NCI-H2107 treated with DMSO at 0.1 percent for 48 hours (cell line): ENCODE measurements at regions not wholly inside any gene's neighbourhood (a gene's known extent, or its start where the extent isn't known, plus 50 kb on each side); places are given as distances from the start of the nearest gene placed in this dataset.
A peak's percentile ranks its signal among the peaks of the same experiment; 100 is the strongest.
"Not testable (repeated sequence)": the region's sequence is repeated elsewhere in the genome, so short reads cannot be mapped to it uniquely, and the experiment has no call there.

Source experiments
- DNase-seq: peaks from one replicate; lab custom pipeline; 2025; ENCODE audit not compliant: unreplicated experiment; lab: John Stamatoyannopoulos, UW

DNA sequence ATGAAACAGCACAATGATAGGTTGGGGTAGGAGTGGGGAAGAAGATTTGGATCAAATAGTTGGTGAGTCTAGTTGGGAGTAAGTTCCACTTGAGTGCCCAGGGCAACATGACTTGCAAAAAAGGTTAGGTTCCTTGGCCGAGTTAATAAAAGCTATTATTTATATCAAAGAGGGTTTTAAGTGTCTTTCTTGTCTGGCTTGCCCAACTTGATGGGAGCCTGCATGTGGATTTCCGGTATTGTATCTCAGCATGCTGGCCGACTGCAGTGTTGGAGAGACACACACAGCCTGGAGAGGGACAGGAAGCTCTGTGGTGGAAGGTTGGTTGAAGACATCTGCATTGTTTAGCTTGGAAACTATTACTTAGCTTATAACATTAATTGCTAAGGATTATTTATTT lies 449.5 kb upstream of the TBL1XR1 start:
- DNase-seq = no peak

DNA sequence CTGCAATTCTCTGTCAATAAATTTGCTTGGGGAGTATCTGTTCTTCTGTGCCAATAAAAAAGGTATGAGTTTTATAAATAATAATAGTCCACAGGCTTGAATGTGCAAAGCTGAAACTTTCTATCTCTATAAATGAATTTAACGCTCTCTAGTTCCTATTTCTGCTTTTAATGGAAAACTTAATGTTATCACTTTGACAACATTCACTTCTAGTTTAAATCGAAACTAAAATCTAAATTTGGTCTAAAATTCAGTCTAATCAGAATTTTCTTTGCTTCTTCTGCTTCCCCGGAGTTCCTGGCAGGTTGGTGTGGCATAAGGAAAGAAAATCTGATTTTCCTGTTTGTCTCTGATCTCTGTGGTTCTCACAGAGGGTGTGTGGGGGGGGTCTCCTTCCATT lies 450.1 kb upstream of the TBL1XR1 start:
- no peak for DNase-seq

DNA sequence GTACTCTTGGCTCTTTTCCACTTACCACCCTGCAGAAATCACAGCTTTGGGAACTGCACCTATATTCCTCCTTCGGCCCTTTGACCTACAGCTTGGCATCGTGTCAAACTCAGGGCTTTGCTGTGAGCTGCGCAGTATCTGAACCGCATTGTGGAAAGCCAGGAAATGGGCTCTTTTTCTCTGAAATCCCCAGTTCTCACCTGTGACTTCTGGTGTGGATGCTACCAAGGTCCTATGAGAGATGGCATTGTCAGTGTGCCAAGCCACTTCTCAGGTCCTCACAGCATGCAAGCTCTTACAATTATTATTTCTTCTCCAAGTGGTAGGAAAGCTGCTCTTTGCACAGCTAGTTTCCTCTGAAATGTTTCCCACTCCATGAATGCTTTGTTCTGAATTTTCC lies 450.6 kb upstream of the TBL1XR1 start:
- DNase-seq = peak; percentile 81

DNA sequence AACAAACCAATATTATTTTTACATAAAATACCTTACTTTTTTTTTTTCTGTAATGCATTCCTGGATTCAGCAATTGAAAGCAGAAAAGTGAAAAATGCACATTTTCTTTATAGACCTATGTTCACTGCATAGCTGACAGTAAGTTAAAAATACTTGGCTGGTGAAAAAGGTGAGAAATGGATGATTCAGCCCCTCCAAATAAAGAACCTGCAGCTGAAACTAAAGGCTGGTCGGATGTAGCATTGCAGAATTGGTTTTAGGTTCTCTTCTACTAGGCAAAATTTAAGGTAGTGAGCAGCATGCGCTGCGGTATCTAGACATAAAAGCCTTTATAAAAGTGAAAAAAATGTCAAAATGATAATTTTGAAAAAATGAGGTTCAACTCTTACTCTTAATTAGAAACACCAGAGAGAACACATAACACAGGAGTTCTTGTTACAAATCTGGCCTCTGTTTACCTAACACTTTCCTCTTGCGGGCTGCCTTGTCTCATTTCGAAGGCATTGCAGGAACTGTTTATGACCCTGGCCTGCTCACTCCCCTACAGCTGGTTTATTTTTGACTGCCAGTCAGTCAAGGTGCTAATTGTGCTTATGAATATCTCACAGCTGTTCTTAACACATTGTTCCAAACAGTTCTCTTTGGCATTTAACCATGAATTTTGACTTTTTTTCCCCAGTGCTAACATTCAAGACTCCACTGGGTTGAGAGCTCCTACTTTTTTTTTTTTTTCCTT lies 455.4 kb upstream of the TBL1XR1 start:
- DNase-seq = no peak

DNA sequence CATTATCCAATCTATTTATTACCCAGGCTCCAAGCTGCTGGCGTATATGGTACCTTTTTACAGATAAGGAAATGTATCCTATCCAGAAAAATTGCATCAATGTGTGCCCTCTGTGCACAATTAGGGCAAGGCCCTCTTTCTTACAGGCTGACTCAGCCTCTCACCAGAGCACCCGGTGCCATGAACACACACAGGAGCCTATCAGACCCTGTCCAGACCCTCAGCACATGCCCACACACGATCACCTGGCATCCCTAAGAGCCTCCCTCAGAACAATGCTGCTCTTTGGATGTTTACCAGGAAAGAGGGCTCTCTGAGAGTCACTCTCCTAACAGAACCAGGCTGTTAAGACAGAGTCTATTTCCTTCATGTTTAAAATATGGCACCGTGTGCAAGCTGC lies 460.0 kb upstream of the TBL1XR1 start:
- DNase-seq = peak; percentile 37

DNA sequence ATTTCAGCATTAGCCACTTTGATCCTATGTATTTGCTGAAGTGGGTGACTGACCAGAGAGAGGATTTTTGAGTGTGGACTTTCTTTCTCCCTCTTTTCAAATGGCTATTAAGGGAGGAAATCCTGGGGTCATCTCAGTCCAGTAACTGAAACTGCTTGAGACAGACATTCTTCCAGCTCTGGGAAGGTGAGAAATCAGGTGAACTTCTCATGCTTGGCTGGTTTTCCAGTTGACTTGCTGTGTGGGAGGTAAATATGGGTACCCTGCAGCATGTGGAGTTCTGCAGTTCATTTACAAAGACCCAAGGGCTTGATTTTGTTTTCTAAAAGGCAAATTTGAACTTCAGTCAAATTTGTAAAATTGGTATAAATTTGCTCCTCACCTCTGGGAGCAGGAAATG lies 461.1 kb upstream of the TBL1XR1 start:
- no peak for DNase-seq

DNA sequence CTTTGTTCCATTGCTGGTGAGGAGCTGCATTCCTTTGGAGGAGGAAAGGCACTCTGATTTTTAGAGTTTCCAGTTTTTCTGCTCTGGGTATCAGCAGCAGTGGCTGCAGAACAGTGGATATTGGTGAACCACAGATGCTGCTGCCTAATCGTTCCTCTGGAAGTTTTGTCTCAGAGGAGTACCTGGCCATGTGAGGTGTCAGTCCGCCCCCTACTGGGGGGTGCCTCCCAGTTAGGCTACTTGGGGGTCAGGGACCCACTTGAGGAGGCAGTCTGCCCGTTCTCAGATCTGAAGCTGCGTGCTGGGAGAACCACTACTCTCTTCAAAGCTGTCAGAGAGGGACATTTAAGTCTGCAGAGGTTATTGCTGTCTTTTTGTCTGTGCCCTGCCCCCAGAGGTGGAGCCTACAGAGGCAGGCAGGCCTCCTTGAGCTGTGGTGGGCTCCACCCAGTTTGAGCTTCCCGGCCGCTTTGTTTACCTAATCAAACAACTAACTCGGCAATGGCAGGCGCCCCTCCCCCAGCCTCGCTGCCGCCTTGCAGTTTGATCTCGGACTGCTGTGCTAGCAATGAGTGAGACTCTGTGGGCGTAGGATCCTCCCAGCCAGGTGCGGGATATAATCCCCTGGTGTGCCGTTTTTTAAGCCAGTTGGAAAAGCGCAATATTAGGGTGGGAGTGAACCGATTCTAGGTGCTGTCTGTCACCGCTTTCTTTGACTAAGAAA lies 467.3 kb upstream of the TBL1XR1 start:
- not testable (repeated sequence) for DNase-seq

DNA sequence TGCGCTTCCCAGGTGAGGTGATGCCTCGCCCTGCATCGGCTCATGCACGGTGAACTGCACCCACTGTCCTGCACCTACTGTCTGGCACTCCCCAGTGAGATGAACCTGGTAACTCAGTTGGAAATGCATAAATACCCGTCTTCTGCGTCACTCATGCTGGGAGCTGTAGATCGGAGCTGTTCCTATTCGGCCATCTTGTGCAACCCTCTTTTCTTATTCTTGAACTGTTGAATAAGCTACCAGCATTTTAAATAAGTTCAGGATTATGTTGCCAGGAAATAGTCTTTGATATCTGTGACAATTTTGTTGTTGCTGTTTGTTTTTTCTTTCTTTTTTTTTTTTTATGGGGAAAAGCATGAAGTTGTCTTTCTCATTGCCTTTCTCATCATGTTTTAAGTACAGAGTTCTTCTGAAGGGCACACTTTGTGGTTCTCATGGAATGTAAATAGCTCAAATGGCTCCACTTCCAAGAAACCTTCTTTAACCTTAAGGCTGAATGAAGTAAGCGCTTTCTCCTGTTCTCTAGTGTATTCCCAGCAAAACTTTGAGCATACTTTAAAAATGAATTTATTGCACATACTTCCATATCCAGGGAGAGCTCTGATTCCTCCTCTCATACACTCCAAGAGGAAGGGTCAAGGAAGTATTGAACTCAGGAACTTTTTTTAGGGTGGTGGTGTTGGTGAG lies 468.0 kb upstream of the TBL1XR1 start:
- DNase-seq = no peak

DNA sequence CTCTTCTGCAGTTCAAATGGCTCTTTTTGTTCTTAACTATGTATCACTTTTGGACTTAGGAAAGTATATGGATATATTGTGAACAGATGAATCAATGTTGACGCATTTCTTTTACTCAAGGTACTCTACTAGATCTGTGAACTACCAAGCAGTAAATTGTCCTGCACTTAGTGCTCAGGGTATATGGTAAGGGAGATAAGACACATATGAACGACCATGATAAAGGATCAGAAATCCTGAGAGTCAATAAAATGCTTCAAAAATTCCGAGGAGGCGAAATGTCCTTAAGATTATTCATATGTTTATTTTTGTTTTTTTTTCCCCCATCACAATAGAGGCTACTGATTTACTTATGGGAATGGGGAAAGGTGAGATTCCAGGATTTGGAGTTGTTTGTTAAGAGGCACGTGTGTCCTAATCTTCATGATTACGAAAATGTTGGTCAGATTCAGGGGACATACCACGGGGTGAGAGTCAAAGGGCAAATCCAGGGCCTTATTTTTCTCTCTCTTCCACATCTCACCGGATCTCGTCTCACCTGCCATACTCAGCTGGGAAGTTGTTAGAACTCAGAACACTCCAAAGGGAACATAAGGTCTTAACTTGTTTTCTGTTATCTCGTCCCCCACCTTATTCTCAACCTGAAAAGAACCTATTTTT lies 475.1 kb upstream of the TBL1XR1 start:
- DNase-seq = no peak

DNA sequence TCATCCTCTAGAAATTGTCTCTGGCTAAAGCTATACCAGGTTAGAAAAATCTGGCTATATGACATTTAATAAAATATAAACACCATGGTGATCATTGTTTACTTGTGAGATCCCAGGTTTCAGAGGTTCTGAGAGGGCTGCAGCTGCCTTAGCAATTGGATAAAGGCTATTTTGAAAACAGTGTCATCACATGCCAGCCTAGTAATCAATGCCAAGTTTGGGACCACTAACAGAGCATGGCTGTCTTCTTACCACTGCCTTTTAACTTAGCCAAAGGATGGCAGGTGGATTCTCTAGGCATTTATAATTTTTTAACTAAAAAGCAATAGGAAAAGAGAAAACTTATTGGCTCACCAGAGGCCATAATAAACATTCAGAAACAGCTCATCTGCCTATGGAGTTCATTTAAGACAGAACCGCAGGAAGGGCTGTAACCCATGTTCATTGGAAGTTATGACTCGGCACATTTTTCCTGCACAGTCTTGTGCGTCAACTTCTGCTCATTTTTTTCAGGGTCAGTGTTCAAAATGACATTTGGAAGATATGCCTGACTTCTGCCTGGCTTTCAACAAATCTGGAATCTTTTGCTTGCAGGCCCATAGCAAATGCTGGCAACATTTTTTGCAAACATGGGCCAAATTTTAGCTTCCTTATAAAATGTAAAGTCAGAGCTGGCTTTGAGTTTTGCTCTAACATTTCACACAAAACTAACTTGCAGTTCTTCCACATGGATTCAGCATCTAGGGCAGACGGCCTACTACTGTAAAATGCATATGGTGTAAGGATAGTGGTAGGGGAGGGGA lies 476.0 kb upstream of the TBL1XR1 start:
- DNase-seq = no peak

DNA sequence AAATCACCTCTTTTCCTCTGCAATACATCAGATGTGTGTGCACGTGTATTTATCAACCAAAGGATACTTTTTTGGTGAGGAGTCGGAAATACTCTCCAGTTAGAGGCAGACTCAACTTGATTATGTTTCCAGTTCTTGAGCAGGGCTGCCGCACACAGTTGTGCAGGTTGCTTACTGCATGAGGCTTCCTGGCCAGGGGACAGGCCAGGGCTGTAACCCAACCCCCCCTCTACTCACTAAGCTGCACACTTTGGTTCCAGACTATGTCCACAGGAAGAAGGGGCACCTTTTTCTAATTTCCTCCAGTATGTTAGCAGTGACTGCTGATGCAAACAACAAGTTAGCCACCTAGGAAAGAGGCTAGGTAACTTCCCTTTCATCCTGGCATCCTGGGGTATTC lies 476.9 kb upstream of the TBL1XR1 start:
- no peak for DNase-seq

DNA sequence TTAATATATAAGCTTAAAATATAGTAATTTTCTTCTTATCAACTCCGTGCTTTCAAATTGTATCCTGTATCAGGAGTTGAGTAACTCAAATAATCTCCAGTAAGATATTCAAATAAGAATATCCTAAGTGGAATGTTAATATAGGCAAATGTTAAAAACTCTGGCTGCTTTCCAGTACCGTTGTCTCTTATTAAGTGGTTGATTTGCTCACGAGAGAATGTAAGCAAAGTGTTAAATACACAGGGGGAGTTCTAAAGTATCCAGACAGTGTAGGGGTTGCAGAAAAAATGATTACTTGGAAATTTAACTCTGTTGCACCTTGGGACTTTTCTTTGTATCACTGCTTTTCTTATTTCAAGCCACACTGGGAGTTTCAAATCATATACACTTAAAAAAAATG lies 478.9 kb upstream of the TBL1XR1 start:
- no peak for DNase-seq

DNA sequence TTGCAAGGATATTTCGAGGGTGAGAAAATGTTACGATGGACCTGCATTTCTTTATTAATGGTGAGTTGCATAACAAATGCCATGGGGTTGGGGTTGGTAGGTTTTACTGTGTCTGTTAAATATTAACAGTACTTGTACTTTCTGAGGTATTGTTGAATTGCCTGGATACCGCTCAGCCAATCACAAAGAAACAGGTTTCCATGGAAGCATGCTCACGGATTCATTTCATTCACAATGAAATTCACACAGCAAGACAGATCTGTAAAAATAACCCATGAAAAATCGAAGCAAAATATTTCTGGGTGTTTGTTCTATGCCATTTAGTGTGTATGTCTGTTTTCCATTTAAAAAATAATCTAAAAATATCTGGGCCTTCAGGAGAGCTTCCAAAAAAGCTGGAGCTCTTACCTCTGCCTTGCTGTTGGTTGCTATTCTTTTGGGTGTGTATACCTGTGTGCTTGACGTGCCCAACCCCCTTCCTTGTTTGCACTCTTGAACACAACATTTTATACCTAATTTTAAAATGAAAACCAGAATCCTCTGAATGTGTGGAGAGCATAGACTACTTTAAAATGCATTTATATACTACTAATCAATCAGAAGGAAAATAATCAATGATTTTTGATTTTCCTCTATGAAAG lies 479.8 kb upstream of the TBL1XR1 start:
- DNase-seq = no peak

DNA sequence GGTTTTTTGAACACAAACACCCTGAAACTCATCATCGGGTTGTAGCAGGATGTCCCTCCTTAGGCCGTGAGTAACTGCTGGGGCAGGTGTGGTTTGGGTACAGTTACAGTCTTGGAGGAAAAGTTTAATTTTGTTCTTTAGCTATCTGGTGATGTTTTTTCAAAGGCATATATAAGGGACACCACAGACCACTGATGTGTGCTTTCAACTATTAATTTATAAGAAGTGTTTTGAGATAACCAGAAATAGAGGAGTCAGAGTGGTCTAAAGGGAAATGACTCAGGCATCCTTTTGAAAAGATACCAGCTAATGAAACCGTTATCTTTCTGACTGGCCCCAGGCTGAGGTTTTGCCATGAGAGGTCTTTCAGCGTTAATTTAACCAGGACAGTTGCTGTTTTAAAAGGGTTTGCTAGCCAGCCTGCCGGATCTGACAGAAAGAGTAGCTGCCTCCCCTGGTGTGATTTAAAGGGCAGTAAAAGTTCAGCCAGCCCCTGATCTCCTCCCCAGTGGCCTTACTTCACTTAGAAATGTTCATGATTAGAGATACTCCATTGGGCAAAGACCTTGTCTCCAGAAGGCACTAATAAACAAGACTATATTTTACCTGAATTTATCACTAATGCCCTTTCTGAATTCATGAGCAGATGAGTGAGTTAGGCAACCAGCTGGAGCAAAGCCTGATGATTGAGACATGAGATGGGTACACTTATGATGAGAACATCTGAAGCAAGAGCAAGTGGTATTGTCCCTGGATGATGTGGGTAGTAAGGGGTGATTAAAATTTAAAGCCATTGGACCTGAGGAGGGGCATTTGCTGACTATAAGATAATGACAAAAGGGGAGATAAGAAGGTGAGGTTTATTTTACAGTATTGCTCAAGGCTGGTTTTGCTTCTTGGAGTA lies 482.5 kb upstream of the TBL1XR1 start:
- no peak for DNase-seq

DNA sequence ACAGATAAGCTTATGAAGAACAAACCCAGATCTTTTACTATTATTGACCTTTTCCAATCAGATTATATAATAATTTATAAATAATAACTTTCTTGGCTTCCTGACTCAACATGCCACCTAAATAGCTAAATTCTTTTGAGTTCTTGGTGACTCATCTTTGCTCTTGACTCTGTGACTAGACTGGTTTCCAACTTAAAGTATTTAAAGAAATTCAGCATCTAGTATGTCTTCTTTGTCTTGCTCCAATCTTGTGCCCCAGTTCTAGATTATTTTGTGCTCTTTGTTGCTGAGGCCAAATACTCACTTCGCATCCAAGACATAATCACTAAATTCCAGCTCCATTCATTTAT lies 483.2 kb upstream of the TBL1XR1 start:
- no peak for DNase-seq

DNA sequence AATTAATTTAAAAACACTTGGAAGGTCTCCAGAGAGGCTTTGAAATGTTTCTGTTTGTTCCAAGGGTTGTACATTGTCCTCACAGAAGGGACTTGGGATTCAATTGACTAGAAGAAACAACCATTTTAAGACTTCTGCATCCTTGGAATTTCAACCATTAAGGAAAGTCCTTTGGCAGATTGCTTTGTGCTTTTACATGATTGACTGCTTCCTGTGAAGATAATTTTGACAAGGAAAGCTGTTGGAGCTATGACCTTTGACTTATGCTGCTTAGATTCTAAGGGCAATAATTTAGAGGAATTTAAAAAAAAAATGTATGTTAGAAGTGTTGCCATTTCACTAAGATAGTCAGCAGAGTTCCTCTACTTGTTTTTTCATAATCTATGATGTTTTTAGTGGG lies 483.9 kb upstream of the TBL1XR1 start:
- no peak for DNase-seq

DNA sequence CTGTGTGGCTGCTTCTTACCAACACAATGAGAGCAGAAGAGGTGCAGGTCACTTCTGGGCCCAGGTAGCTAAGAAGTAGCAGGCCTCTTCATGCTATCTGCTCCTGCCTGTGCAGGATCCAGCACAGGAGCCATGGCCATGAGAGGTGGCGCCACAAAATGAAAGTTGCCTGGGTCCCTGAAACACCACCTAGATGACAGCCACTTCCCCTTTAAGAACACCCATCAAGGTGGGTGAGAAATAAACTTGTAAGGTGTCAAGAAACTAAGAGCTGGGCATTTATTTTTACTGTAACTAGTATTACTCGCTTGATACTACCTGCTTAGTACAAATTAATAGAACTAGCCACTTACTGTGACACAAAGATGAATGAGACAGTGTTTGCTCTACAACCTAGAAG lies 484.6 kb upstream of the TBL1XR1 start:
- no peak for DNase-seq

DNA sequence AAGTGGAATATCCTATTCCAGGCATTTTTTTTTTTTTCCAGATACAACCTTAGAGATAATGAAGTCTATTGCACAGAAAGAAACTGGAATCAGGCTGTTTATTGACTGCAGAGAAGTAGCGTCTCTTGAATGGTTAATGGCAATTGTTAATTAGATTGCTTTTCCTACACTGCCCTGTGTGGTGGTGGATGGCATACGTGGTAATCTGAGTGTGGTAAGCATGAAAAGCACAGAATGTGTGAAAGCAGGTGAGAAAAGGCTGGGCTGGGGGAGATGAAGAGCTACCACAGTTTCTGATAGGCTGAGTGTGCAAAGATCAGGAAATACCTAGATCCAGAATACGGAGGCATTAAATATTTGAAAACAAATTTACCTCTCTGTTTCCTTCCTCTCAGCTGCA lies 486.3 kb upstream of the TBL1XR1 start:
- peak; percentile 46 for DNase-seq

DNA sequence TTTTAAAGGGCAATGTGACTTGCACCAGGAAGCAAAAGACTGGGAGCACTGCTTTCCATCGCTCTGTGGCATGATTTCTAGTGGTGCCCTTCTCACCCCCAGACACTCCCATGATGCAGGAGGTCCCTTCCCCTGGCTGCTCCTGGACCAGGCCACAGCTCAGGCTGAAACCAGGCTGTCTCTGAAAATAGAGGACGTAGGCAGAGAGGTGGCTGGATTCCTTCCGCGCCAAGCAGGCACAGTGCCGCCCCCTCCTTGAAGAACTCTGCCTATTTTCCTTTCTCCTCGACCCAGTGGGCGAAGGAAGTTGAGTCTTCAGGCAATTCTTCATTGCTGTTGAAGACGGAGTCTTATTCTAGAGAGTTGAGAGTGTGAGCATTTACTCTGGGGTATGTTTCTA lies 489.4 kb upstream of the TBL1XR1 start:
- no peak for DNase-seq
